ENCODE measurements at regions not wholly inside any gene's neighbourhood (a gene's known extent, or its start where the extent isn't known, plus 50 kb on each side); places are given as distances from the start of the nearest gene placed in this dataset.

DNA sequence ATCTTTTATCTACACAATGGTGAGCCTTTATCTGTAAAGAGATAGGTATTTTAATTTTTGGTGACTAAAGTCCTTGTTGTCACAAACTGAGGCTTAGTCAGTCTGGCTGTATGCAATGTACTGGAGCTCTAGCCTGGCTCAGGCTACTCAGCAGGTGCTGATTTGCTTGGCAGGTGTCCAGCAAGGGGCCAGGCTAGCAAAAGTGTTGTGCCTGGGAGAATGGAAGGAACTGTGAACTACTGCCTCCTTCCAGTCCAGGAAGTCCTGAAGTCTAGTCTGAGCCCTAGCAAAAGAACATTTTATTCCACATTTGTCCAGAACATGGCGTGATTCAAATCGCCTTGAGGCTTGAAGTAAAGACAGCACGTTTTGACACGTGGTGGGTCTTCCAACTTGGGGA, 260.5 kb downstream of the CCDC85A start:
- no peak for DNase-seq (ENCODE audit: low read depth in 2 of 2)

DNA sequence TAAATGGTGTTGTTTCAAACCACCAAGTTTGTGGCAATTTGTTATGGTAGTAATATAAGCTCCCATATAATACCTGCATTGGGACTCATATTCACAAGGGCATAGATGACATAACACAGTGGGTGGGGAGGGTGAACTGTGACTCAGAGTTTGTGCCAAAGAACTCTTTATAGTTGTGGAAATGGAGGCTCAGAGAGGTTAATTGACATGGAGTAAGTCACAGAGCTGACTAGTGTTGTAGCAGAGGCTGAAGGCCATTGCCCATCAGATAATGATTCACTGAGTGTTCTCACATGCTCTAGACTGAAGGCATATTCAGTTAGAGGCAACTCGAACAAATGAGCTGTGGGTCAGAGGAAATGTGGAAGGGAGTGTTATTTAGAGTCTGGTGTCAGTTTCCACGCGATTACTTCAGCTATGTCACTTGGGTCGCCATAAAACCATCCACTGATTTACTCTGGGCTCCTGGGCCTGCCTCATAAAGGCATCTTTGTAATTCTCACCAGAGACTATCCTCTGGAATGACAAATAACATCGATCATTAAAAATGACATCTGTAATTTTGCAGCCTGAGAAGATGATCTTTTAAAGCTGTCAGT, 264.7 kb downstream of the CCDC85A start:
- DNase-seq (ENCODE audit: low read depth in 2 of 2): no peak

DNA sequence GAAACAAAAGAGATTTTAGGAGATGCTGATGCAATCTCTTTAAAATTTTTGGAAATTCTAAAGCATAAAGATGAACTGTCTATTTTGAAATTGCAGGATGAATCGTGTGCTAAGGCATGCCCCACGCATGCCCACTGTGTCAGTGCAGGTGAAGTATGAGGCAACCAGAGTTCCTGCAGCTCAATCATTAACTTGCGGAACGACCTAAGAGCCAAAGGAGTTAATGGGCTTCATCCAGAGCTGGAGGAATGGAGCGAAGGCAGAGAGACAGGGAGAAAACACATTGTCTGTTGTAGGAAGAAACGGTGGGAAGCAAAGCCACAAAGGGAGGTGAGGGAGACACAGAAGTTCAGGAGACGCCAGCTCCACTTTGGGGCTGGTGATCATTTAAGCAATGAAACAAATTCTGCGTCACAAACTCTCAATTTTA, 265.2 kb downstream of the CCDC85A start:
- DNase-seq (ENCODE audit: low read depth in 2 of 2): no peak

- DNase-seq (ENCODE audit: low read depth in 2 of 2): no peak
Observed at GRCh38 chr2:56449449-56449860, 265.7 kb downstream of the CCDC85A start.

DNA sequence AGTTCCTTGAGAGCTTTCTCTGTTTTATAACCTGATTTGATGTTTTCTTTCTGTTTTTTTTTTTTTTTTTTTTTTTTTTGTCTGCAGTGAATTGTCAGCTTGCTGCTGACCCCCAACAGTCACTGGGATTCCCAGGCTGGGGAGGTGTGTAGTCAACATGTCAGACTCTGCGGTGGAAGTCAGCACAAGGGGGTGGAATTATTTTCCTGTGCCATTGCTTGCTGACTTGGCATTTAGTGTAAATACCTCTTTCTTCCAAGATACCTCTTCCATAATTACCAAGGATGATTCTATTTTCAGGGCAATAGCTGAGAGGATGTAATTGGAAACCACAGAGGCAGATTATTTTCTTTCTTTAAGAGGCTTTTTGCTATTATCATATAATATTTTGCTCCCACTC, 266.3 kb downstream of the CCDC85A start:
- DNase-seq (ENCODE audit: low read depth in 2 of 2): no peak

GRCh38 chr2:56450772-56451171, 267.0 kb downstream of the CCDC85A start:
- no peak for DNase-seq (ENCODE audit: low read depth in 2 of 2)

DNA sequence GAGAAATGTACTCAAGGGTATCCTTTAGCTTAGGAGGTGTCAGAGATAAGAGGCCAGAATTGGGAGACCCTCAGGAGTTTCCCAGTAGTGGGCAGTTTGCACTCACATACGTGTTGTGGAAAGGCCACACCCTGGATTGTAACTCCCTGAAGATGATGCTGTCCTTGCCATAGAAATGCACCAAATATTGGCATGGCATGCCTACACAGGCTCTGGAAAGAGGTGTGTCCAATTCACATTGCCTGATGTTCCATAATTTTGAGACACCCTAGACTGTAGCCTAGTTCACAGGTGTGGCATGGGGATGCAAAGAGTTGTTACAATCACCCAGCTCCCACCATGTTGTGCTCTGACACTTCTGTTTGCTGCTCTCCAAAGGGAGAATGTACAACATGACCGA, 271.9 kb downstream of the CCDC85A start:
- DNase-seq (ENCODE audit: low read depth in 2 of 2): no peak

GRCh38 chr2:56456791-56457190, 273.0 kb downstream of the CCDC85A start:
- no peak for DNase-seq (ENCODE audit: low read depth in 2 of 2)

DNA sequence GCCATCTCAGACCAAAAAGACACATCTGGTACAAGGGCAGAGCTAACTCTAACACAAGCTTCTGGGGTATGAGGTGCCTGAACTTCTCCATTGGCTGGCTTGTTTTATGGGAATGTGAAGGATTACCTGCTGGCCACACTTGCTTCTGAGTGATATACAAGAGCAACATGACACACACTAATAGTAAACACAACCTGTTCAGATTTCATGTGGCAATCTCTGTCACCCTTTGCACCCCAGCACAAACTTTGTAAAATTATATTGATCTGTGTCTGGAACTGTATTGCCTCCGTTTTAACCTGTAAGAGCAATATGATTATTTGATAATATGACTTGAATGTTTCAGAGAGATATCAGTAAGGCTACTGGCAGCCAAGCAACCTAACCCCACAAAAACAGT, 276.7 kb downstream of the CCDC85A start:
- no peak for DNase-seq (ENCODE audit: low read depth in 2 of 2)

DNA sequence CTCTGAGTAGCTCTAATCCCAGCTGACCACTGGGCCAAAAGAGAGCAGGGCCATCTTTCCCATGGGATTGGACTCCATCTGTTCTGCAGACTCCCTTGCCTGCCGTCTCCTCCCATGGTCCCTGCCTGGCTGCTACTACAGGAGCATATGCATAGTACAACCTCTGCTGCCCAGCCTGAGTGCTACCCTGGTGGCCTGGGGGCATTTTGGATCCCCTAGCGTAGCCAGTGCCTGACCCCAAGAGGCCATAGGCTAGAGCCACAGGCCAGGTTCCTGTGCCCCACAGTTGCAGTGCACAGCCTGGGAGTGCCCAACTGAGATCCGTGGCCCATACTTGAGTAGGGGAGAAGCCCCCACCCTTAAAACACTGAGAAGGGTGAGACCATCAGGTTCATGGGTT, 280.3 kb downstream of the CCDC85A start:
- DNase-seq (ENCODE audit: low read depth in 2 of 2): no peak

- DNase-seq (ENCODE audit: low read depth in 2 of 2): no peak
Observed at GRCh38 chr2:56464613-56465012, 280.8 kb downstream of the CCDC85A start.

DNA sequence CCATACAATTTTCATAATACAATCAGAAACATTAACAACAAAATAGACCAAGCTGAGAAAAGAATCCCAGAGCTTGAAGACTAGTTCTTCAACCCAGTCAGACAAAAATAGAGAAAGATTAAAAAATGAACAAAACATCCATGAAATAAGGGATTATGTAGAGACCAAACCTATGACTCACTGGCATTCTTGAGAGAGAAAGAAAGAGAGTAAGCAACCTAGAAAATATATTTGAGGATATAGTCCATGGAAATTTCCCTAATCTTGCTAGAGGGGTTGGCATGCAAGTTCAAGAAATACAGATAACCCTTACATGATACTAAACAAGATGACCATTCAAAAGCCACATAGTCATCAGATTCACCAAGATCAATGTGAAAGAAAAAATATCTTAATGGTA, 281.7 kb downstream of the CCDC85A start:
- no peak for DNase-seq (ENCODE audit: low read depth in 2 of 2)

DNA sequence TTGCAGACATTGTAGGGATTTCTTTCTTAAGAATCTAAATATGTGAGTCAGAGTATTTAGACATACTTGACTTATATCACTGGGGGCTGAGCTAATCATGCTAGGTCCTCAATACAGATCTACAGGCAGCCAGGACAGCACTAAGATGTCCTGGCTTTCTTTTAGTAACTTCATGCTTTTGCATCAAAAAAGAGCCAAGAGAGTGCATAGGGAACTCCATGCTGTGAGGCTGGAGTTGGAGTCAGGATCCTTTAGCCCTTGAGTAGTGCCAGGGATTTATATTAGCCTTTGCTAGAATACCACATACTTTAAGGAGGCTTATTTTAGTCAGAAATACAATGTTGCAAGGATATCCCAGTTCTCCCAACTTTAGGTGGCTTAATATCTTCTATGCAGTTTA, 289.7 kb downstream of the CCDC85A start:
- no peak for DNase-seq (ENCODE audit: low read depth in 2 of 2)

- DNase-seq (ENCODE audit: low read depth in 2 of 2): no peak
Observed at GRCh38 chr2:56474412-56475158, 290.8 kb downstream of the CCDC85A start.

- DNase-seq (ENCODE audit: low read depth in 2 of 2): no peak
Observed at GRCh38 chr2:56475191-56475590, 291.4 kb downstream of the CCDC85A start.

DNA sequence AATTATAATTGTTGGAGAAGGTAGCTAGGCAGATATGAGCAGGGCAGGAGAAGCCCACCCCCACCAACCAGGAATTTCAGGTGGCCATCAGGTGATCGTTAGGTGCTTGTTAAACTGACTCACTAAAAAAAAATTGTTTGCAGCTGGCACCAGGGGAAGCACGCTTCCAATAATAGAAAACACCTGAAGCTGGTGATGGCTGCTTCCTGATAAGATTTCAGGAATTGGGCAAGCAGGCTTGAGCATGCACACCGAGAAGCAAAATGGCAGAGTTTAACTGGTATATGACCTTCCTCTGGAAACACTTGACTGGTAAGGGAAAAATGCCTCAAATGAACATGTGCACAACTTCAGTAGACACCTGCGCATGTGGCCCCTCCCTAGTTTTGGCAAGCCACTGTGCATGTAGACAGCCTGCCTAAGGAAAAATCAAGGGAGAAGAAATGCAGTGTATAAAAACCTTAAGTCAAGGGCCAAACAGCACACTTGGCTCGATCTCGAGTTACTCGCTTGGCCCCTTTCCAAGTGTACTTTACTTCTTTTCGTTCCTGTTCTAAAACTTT, 292.8 kb downstream of the CCDC85A start:
- no peak for DNase-seq (ENCODE audit: low read depth in 2 of 2)

- DNase-seq (ENCODE audit: low read depth in 2 of 2): no peak
Observed at GRCh38 chr2:56478027-56478426, 294.2 kb downstream of the CCDC85A start.

- DNase-seq (ENCODE audit: low read depth in 2 of 2): no peak
Observed at GRCh38 chr2:56483081-56483480, 299.3 kb downstream of the CCDC85A start.

DNA sequence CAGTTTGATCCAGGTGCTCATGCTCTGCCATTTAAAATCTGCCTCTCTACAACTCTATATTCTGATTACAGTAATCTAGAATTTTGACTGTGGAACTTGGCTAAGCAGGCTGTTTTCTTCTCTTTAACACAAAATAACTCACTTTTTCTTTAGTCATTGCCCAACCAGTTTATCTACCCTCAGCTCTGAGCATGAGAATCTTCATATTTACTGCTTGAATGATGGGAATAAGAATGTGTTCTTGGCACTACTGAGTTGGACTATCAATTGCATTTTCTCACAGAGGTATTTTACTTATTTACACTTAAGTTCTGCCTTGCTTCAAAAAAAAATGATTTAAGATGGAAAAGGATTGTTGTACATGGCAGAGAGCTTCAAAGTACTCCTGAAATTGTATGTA, 301.1 kb downstream of the CCDC85A start:
- no peak for DNase-seq (ENCODE audit: low read depth in 2 of 2)

- no peak for DNase-seq (ENCODE audit: low read depth in 2 of 2)
Observed at GRCh38 chr2:56500317-56500716, 316.5 kb downstream of the CCDC85A start.

DNA sequence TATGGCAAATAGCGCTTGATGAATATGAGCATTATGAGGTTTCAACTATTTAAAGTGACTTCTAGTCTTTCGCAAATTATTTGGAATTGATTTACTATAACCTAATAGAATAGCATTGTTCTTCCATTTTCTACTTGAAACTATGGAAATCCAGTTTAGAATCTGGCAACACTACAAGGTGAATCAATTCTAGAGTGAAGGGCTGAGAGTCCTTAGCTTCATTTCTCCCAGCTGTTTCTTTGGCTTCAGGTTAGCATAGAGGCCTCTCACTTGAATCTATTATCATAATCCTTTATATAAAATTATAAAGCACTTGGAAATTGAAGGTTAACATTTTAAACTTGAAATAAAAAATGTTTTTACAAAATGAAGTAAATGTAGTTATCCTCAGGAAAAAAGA, 318.8 kb downstream of the CCDC85A start:
- no peak for DNase-seq (ENCODE audit: low read depth in 2 of 2)

- DNase-seq (ENCODE audit: low read depth in 2 of 2): no peak
Observed at GRCh38 chr2:56505885-56506284, 322.1 kb downstream of the CCDC85A start.

GRCh38 chr2:56508662-56509061, 324.9 kb downstream of the CCDC85A start:
- DNase-seq (ENCODE audit: low read depth in 2 of 2): no peak
